HepG2 (cell line): ENCODE measurements at regions not wholly inside any gene's neighbourhood (a gene's known extent, or its start where the extent isn't known, plus 50 kb on each side); places are given as distances from the start of the nearest gene placed in this dataset.
A peak's percentile ranks its signal among the peaks of the same experiment; 100 is the strongest.

Experiments
- ATAC-seq: fragments of 200-7000 bp; cut with Tn5 transposase; 3 replicates; pipeline ENCODE4 v1.9.1; 2020; ENCODE audit warnings: mild to moderate bottlenecking, moderate library complexity
- BruUV-seq: library from RNA; stranded (reverse); fragments of 400-500 nt; replicated peaks from 2 replicates; lab custom pipeline; 2021; lab: Mats Ljungman, UMichigan
- CTCF ChIA-PET: fragments of 300-600 bp; formaldehyde crosslinking; extraction: SDS; loops from one replicate; lab custom pipeline; 2021; ENCODE audit warnings: low total read pairs, inconsistent platforms, low intra/inter-chr PET ratio; lab: Yijun Ruan, JAX
- POLR2A ChIA-PET: fragments of 350-600 bp; sonication (Branson Sonifier 250); formaldehyde crosslinking; loops from one replicate; lab custom pipeline; 2020; ENCODE audit warnings: antibody characterized with exemption, inconsistent platforms; lab: Yijun Ruan, JAX
- DNase-seq: peaks from one replicate; pipeline ENCODE4 v3.0.0-alpha.2; 2015; ENCODE audit warnings: low spot score
- FAIRE-seq: peaks from 3 replicates; lab custom pipeline; 2011; peaks lifted over from hg19 to GRCh38; lab: Jason Lieb, UNC
- H2AFZ ChIP-seq: one replicate; pipeline ENCODE4 v1.6.1; 2011; ENCODE audit warnings: low read length, inconsistent platforms
- H3K27ac ChIP-seq: fragments of 300-600 bp; 3 replicates; pipeline ENCODE4 v1.8.0; 2011; ENCODE audit warnings: mixed run types, mild to moderate bottlenecking, mixed read lengths, low read length, inconsistent platforms; ENCODE audit not compliant: insufficient read depth; ENCODE audit errors: extremely low read length
- H3K27me3 ChIP-seq, 2 experiments: fragments of 200-600 bp in 1 of 2; 2 replicates in 1 of 2; 3 replicates in 1 of 2; pipeline versions ENCODE4 v1.6.0 to v1.8.0; 2011; ENCODE audit warnings: low read length in 2 of 2, mild to moderate bottlenecking in 2 of 2, moderate library complexity in 2 of 2, inconsistent platforms in 1 of 2; ENCODE audit not compliant: insufficient read depth in 2 of 2, control insufficient read depth in 1 of 2
- H3K36me3 ChIP-seq, 2 experiments: fragments of 200-600 bp in 1 of 2; replicated peaks in 1 of 2; 2 replicates in 1 of 2; 3 replicates in 1 of 2; pipeline versions ENCODE4 v1.5.1 to v1.8.0; 2011; ENCODE audit warnings: low read length in 2 of 2, inconsistent platforms in 1 of 2; ENCODE audit not compliant: insufficient read depth in 2 of 2, control insufficient read depth in 1 of 2
- H3K4me1 ChIP-seq: 2 replicates; pipeline ENCODE4 v1.5.1; 2012; ENCODE audit warnings: low read length, inconsistent platforms; ENCODE audit not compliant: insufficient read depth
- H3K4me2 ChIP-seq: 2 replicates; pipeline ENCODE4 v1.6.0; 2011; ENCODE audit warnings: low read depth, low read length, inconsistent platforms
- H3K4me3 ChIP-seq, 3 experiments: fragments of 200-600 bp in 1 of 3; sonication (generic), shearing (Covaris generic) in 1 of 3; replicated peaks in 1 of 3; 2 replicates each; pipeline ENCODE4 v1.5.1; 2011 to 2016; ENCODE audit warnings: low read length in 3 of 3, inconsistent platforms in 2 of 3, low read depth in 2 of 3, mild to moderate bottlenecking in 2 of 3, control low read depth in 1 of 3, mixed read lengths in 1 of 3; ENCODE audit not compliant: insufficient read depth in 1 of 3
- H3K79me2 ChIP-seq: one replicate; pipeline ENCODE4 v1.6.1; 2011; ENCODE audit warnings: low read length, inconsistent platforms; ENCODE audit not compliant: insufficient read depth
- H3K9ac ChIP-seq: 2 replicates; pipeline ENCODE4 v1.6.0; 2011; ENCODE audit warnings: mild to moderate bottlenecking, low read depth, low read length, inconsistent platforms; ENCODE audit not compliant: insufficient read depth
- H3K9me3 ChIP-seq: 2 replicates; pipeline ENCODE4 v1.5.1; 2012; ENCODE audit warnings: mild to moderate bottlenecking, low read length
- H4K20me1 ChIP-seq: 2 replicates; pipeline ENCODE4 v1.6.0; 2011; ENCODE audit warnings: inconsistent platforms, mild to moderate bottlenecking, low read length, moderate library complexity; ENCODE audit not compliant: insufficient read depth
- CREM ChIP-seq, 2 experiments: sonication (generic) in 1 of 2; formaldehyde crosslinking in 1 of 2; IDR thresholded peaks; 2 replicates each; pipeline versions ENCODE4 v1.4.0 to v1.6.1; 2016 to 2020; ENCODE audit warnings: antibody characterized with exemption in 1 of 2, mild to moderate bottlenecking in 1 of 2, missing genetic modification reagents in 1 of 2
- EZH2 ChIP-seq: conservative IDR thresholded peaks from 2 replicates; pipeline ENCODE4 v1.6.1; 2012; ENCODE audit warnings: mild to moderate bottlenecking, low read depth, low read length, moderate library complexity
- GATAD2A ChIP-seq: IDR thresholded peaks from 2 replicates; pipeline ENCODE4 v1.6.1; 2016
- GPN1 ChIP-seq: sonication (generic); formaldehyde crosslinking; IDR thresholded peaks from 2 replicates; pipeline ENCODE4 v1.5.1; 2020; ENCODE audit warnings: missing genetic modification reagents, borderline replicate concordance
- PHF5A ChIP-seq: IDR thresholded peaks from one replicate; pipeline ENCODE4 v1.6.1; 2018; ENCODE audit warnings: low read depth, missing genetic modification reagents; ENCODE audit not compliant: unreplicated experiment
- SIX4 ChIP-seq: sonication (generic); formaldehyde crosslinking; IDR thresholded peaks from 2 replicates; pipeline ENCODE4 v1.4.0; 2020; ENCODE audit warnings: missing genetic modification reagents
- SOX13 ChIP-seq, 3 experiments: fragments of 450-650 bp in 1 of 3; sonication (generic) in 1 of 3; formaldehyde crosslinking in 1 of 3; IDR thresholded peaks in 2 of 3; conservative IDR thresholded peaks in 1 of 3; 2 replicates each; pipeline versions ENCODE4 v1.5.0 to v1.6.1; 2016 to 2020; ENCODE audit warnings: antibody characterized with exemption in 1 of 3, mild to moderate bottlenecking in 1 of 3, missing compliant biosample characterization in 1 of 3, missing genetic modification reagents in 1 of 3, moderate library complexity in 1 of 3
- ZNF430 ChIP-seq: sonication (generic); formaldehyde crosslinking; IDR thresholded peaks from 2 replicates; pipeline ENCODE4 v1.9.0; 2021; ENCODE audit warnings: mild to moderate bottlenecking, missing genetic modification reagents
- ZNF644 ChIP-seq: IDR thresholded peaks from 2 replicates; pipeline ENCODE4 v1.6.1; 2016; ENCODE audit warnings: low read depth
- ZNF891 ChIP-seq: sonication (generic); formaldehyde crosslinking; IDR thresholded peaks from 2 replicates; pipeline ENCODE4 v1.5.0; 2020; ENCODE audit warnings: mild to moderate bottlenecking, missing genetic modification reagents
- whole genome bisulfite sequencing: methylation state at CpG from one replicate; pipeline ENCODE4 v1.1.6; 2017; ENCODE audit warnings: low lambda C conversion rate; 5-methylcytosine and 5-hydroxymethylcytosine counted together
- in situ Hi-C: cut with HindIII; loops from 2 replicates; pipeline ENCODE4 v1.10.0; 2017; ENCODE audit warnings: low pct_unique_long_range_greater_than_20kb; ENCODE audit not compliant: extremely low pct_ligation_motif_present
- intact Hi-C: fragments of 100-400 bp; cut with micrococcal nuclease; formaldehyde crosslinking; loops from one replicate; pipeline ENCODE4 v1.10.0; 2022; ENCODE audit not compliant: unreplicated experiment
- TF ChIP-seq, protein P1 (sequence below): sonication (generic); formaldehyde crosslinking; IDR thresholded peaks from 2 replicates; pipeline ENCODE4 v1.5.0; 2020; ENCODE audit warnings: missing genetic modification reagents, mild to moderate bottlenecking, borderline replicate concordance
- TF ChIP-seq, protein P2 (sequence below): sonication (generic); formaldehyde crosslinking; IDR thresholded peaks from 2 replicates; pipeline ENCODE4 v1.4.0; 2020; ENCODE audit warnings: missing genetic modification reagents
- TF ChIP-seq, protein P3 (sequence below): sonication (generic); formaldehyde crosslinking; IDR thresholded peaks from 2 replicates; pipeline ENCODE4 v1.5.1; 2020; ENCODE audit warnings: missing genetic modification reagents, mild to moderate bottlenecking, borderline replicate concordance
- TF ChIP-seq, protein P4 (sequence below): sonication (generic); formaldehyde crosslinking; conservative IDR thresholded peaks from 2 replicates; pipeline ENCODE4 v1.4.0; 2020; ENCODE audit warnings: mild to moderate bottlenecking, missing genetic modification reagents, moderate library complexity

DNA sequence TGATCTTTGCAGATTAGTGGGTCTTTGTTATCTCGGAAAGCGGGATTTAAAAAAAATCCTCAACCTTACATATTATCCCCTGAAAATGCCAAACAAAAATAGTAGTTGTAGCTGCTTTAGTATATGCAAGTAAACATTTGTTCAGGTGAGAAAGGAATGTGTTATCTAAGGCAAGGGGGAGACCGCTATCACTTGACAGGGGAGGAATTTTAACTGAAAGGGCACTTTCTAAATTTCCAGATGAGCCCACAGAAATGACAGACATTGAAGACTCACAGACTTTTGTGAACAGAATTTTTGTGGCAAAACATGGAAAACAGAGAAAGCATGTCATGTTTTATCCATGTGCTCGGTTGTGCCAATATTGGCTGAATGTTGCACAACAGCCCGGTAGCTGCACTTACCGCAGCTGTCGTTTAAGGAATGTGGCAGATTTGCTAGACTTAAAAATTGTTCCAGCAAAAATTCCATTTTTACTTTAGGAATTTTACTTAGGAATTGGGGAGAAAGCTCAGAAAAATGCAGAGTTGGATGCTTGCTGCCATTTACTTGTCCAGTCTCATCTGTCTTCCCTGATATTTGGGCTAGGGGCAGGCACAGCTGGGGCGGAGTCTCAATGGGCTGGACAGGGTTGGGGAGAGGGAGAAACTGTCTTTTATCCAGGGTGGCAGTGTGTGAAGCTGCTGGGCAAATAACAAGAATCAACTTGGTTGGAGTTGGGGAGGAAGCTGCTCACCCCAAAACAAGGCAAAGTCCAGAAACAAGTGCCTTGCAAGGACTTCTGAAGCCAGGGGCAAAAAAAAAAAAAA lies 94.6 kb upstream of the RPS6KA3 start:
- in situ Hi-C loops: loop anchor here (10.0 kb wide), 1 partner anchor 96 kb away; the partner anchor contains the start of gene RPS6KA3
- peak overlapping the region; percentile 84 for H3K4me2 ChIP-seq
- TF ChIP-seq PHF5A (CRISPR knock-in tag) (no peak), ZNF430 (CRISPR knock-in tag) (0 out of 2 replicates have a peak, but pooled peaks have one; percentile 31), SIX4 (CRISPR knock-in tag) (no peak), ZNF644 (CRISPR knock-in tag) (no peak), GPN1 (no peak), ZNF891 (CRISPR knock-in tag) (no peak), EZH2 (no peak), SOX13 (IDR thresholded peaks at IDR 0.05) (no peak), SOX13 (CRISPR knock-in tag; conservative IDR thresholded peaks at IDR 0.05 in 1 of 2, IDR thresholded peaks at IDR 0.05 in 1 of 2) (peak in 1 of 2 experiments; percentile 24; a peak in 1 of 4 replicates), CREM (IDR thresholded peaks at IDR 0.05) (peak; percentile 10; the same call in 1 of the 2 replicates), CREM (CRISPR knock-in tag; IDR thresholded peaks at IDR 0.05) (no peak), GATAD2A (CRISPR knock-in tag) (peak; percentile 53)
- TF ChIP-seq, protein P1, sequence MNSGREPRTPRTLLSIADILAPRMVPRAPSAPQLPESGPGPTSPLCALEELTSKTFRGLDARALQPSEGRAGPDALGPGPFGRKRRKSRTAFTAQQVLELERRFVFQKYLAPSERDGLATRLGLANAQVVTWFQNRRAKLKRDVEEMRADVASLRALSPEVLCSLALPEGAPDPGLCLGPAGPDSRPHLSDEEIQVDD (CRISPR knock-in tag): no peak
- TF ChIP-seq, protein P2, sequence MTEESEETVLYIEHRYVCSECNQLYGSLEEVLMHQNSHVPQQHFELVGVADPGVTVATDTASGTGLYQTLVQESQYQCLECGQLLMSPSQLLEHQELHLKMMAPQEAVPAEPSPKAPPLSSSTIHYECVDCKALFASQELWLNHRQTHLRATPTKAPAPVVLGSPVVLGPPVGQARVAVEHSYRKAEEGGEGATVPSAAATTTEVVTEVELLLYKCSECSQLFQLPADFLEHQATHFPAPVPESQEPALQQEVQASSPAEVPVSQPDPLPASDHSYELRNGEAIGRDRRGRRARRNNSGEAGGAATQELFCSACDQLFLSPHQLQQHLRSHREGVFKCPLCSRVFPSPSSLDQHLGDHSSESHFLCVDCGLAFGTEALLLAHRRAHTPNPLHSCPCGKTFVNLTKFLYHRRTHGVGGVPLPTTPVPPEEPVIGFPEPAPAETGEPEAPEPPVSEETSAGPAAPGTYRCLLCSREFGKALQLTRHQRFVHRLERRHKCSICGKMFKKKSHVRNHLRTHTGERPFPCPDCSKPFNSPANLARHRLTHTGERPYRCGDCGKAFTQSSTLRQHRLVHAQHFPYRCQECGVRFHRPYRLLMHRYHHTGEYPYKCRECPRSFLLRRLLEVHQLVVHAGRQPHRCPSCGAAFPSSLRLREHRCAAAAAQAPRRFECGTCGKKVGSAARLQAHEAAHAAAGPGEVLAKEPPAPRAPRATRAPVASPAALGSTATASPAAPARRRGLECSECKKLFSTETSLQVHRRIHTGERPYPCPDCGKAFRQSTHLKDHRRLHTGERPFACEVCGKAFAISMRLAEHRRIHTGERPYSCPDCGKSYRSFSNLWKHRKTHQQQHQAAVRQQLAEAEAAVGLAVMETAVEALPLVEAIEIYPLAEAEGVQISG (CRISPR knock-in tag): no peak
- TF ChIP-seq, protein P3, sequence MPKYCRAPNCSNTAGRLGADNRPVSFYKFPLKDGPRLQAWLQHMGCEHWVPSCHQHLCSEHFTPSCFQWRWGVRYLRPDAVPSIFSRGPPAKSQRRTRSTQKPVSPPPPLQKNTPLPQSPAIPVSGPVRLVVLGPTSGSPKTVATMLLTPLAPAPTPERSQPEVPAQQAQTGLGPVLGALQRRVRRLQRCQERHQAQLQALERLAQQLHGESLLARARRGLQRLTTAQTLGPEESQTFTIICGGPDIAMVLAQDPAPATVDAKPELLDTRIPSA (CRISPR knock-in tag): no peak
- TF ChIP-seq, protein P4, sequence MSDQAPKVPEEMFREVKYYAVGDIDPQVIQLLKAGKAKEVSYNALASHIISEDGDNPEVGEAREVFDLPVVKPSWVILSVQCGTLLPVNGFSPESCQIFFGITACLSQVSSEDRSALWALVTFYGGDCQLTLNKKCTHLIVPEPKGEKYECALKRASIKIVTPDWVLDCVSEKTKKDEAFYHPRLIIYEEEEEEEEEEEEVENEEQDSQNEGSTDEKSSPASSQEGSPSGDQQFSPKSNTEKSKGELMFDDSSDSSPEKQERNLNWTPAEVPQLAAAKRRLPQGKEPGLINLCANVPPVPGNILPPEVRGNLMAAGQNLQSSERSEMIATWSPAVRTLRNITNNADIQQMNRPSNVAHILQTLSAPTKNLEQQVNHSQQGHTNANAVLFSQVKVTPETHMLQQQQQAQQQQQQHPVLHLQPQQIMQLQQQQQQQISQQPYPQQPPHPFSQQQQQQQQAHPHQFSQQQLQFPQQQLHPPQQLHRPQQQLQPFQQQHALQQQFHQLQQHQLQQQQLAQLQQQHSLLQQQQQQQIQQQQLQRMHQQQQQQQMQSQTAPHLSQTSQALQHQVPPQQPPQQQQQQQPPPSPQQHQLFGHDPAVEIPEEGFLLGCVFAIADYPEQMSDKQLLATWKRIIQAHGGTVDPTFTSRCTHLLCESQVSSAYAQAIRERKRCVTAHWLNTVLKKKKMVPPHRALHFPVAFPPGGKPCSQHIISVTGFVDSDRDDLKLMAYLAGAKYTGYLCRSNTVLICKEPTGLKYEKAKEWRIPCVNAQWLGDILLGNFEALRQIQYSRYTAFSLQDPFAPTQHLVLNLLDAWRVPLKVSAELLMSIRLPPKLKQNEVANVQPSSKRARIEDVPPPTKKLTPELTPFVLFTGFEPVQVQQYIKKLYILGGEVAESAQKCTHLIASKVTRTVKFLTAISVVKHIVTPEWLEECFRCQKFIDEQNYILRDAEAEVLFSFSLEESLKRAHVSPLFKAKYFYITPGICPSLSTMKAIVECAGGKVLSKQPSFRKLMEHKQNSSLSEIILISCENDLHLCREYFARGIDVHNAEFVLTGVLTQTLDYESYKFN: peak; percentile 33; the same call in 1 of the 2 replicates

More for the DNA sequence above, 94.6 kb upstream of the RPS6KA3 start:
- peaks cover 51% of the 10 kb centered on the region for H3K4me1 ChIP-seq
- H3K27me3 ChIP-seq: no peaks in the 10 kb centered on the region
- no peaks in the 10 kb centered on the region for H3K79me2 ChIP-seq
- POLR2A ChIA-PET: interaction anchor here (0.7 to 3.4 kb wide), 19 partner anchors 12 to 152 kb away, joined by 3 to 45 read pairs (median 11); partner anchors contain the start of gene RPS6KA3
- peak; percentile 56 for DNase-seq
- WGBS: 0% methylated on average over 8 of the region's 8 CpGs
- peak overlapping the region; percentile 22 to 64 (median 43); a peak in 5 of 6 replicates for H3K4me3 ChIP-seq
- BruUV-seq: no TSS peak
- H3K27ac ChIP-seq: peak overlapping the region; percentile 98
- no peaks in the 10 kb centered on the region for H3K9me3 ChIP-seq
- intact Hi-C loops: loop anchor here (2.0 kb wide), 1 partner anchor 40 kb away; no protein-coding TSS in a partner anchor
- no peaks in the 10 kb centered on the region for H3K36me3 ChIP-seq
- peak; percentile 56 for ATAC-seq
- no peak overlapping the region for H2AFZ ChIP-seq
- H3K9ac ChIP-seq: peak overlapping the region; percentile 86
- CTCF ChIA-PET: no interaction called here
- FAIRE-seq: peak; percentile 23
- no peaks in the 10 kb centered on the region for H4K20me1 ChIP-seq
